ENCODE measurements at regions not wholly inside any gene's neighbourhood (a gene's known extent, or its start where the extent isn't known, plus 50 kb on each side); places are given as distances from the start of the nearest gene placed in this dataset.
A peak's percentile ranks its signal among the peaks of the same experiment; 100 is the strongest.

GRCh38 chr6:33950891-33951889 is 147.4 kb upstream of the MLN start:
- DNase-seq: no peak

- DNase-seq: no peak
These were observed 146.7 kb upstream of the MLN start for GRCh38 chr6:33950472-33950881.

- DNase-seq: no peak
These were observed 146.2 kb upstream of the MLN start for GRCh38 chr6:33949877-33950435.

- no peak for DNase-seq
These were observed 145.3 kb upstream of the MLN start for GRCh38 chr6:33949111-33949510.

- no peak for DNase-seq
These were observed 144.3 kb upstream of the MLN start for GRCh38 chr6:33947916-33948594.

- DNase-seq: no peak
These were observed 143.2 kb upstream of the MLN start for GRCh38 chr6:33947047-33947446.

- no peak for DNase-seq
These were observed 142.1 kb upstream of the MLN start for GRCh38 chr6:33945931-33946330.

- no peak for DNase-seq
These were observed 141.0 kb upstream of the MLN start for GRCh38 chr6:33944686-33945411.

GRCh38 chr6:33936886-33937285 is 133.1 kb upstream of the MLN start:
- DNase-seq: no peak

GRCh38 chr6:33935439-33936080 is 131.8 kb upstream of the MLN start:
- no peak for DNase-seq

GRCh38 chr6:33934731-33935270 is 131.0 kb upstream of the MLN start:
- no peak for DNase-seq

- DNase-seq: no peak
These were observed 129.3 kb upstream of the MLN start for GRCh38 chr6:33933101-33933500.

- no peak for DNase-seq
These were observed 128.0 kb upstream of the MLN start for GRCh38 chr6:33931799-33932198.

GRCh38 chr6:33929575-33930288 is 125.9 kb upstream of the MLN start:
- DNase-seq: peak; percentile 13

- no peak for DNase-seq
These were observed 123.8 kb upstream of the MLN start for GRCh38 chr6:33927616-33928015.

GRCh38 chr6:33927112-33927511 is 123.3 kb upstream of the MLN start:
- no peak for DNase-seq

- DNase-seq: peak; percentile 23
These were observed 122.6 kb upstream of the MLN start for GRCh38 chr6:33926451-33926850.

- DNase-seq: no peak
These were observed 122.1 kb upstream of the MLN start for GRCh38 chr6:33925936-33926335.

- no peak for DNase-seq
These were observed 121.4 kb upstream of the MLN start for GRCh38 chr6:33925210-33925609.

- DNase-seq: no peak
These were observed 120.9 kb upstream of the MLN start for GRCh38 chr6:33924681-33925080.

- DNase-seq: no peak
These were observed 120.2 kb upstream of the MLN start for GRCh38 chr6:33923857-33924514.

Measured in activated CD4-positive, alpha-beta T cell treated with anti-CD3 and anti-CD28 coated beads, Interleukin-10, Interleukin-2, amounts not matched to agents 100 ng/mL and 50 ng/mL, durations not matched to agents 16 hours and 8 hours (primary cell).